ENCODE measurements at regions not wholly inside any gene's neighbourhood (a gene's known extent, or its start where the extent isn't known, plus 50 kb on each side); places are given as distances from the start of the nearest gene placed in this dataset.

- FAIRE-seq (no peak), ATAC-seq (no peak), DNase-seq (ENCODE audit: low spot score) (no peak)
- H3K4me2 ChIP-seq (ENCODE audit: low read depth, low read length): no peak overlapping the region
- no peaks in the 10 kb centered on the region for H4K20me1 ChIP-seq (ENCODE audit: insufficient read depth, low read length)
- H3K4me1 ChIP-seq (ENCODE audit: insufficient read depth, low read length): no peaks in the 10 kb centered on the region
- no peak overlapping the region for H3K4me3 ChIP-seq (replicated peaks in 1 of 3; ENCODE audit: insufficient read depth in 1 of 3, low read depth in 2 of 3, low read length in 3 of 3)
- in situ Hi-C loops (cut with HindIII; ENCODE audit: extremely low pct_ligation_motif_present, low pct_unique_long_range_greater_than_20kb): no loop called here
- WGBS (ENCODE audit: low lambda C conversion rate): 33% methylated on average over 2 of the region's 2 CpGs
- intact Hi-C loops (cut with micrococcal nuclease; ENCODE audit: unreplicated experiment): no loop called here
- H3K9ac ChIP-seq (ENCODE audit: insufficient read depth, low read depth, low read length): no peak overlapping the region
- H3K27me3 ChIP-seq (ENCODE audit: control insufficient read depth in 1 of 2, insufficient read depth in 2 of 2, low read length in 2 of 2): peaks cover 0 to 5% of the 10 kb centered on the region in 2 experiments; a peak in 2 of 5 replicates
- H3K36me3 ChIP-seq (replicated peaks in 1 of 2; ENCODE audit: control insufficient read depth in 1 of 2, insufficient read depth in 2 of 2, low read length in 2 of 2): no peaks in the 10 kb centered on the region
- ChIA-PET CTCF (ENCODE audit: low intra/inter-chr PET ratio, low total read pairs) (no interaction called here), POLR2A (no interaction called here)
- no peak overlapping the region for H2AFZ ChIP-seq (ENCODE audit: low read length)
- BruUV-seq (replicated peaks): no TSS peak
- no peaks in the 10 kb centered on the region for H3K9me3 ChIP-seq (ENCODE audit: low read length)
- no peaks in the 10 kb centered on the region for H3K79me2 ChIP-seq (ENCODE audit: insufficient read depth, low read length)
- H3K27ac ChIP-seq (ENCODE audit: extremely low read length, insufficient read depth, low read length): no peak overlapping the region
- no peak for TF ChIP-seq POGK (CRISPR knock-in tag; conservative IDR thresholded peaks at IDR 0.05)
- TF ChIP-seq CAMTA2 (CRISPR knock-in tag; IDR thresholded peaks at IDR 0.05; ENCODE audit: borderline replicate concordance): no peak
- TF ChIP-seq HOMEZ (CRISPR knock-in tag; IDR thresholded peaks at IDR 0.05; ENCODE audit: low read depth): no peak
- TF ChIP-seq IRX3 (CRISPR knock-in tag; IDR thresholded peaks at IDR 0.05; ENCODE audit: borderline replicate concordance, low read depth): no peak
- no peak for TF ChIP-seq FOXA3 (CRISPR knock-in tag; IDR thresholded peaks at IDR 0.05)
- no peak for TF ChIP-seq ZNF367 (CRISPR knock-in tag; IDR thresholded peaks at IDR 0.05; ENCODE audit: borderline replicate concordance)
- no peak for TF ChIP-seq PRDM15 (CRISPR knock-in tag; IDR thresholded peaks at IDR 0.05)
- no peak for TF ChIP-seq RELA (CRISPR knock-in tag; IDR thresholded peaks at IDR 0.05)
- no peak for TF ChIP-seq ATF7-NPFF (CRISPR knock-in tag; IDR thresholded peaks at IDR 0.05; ENCODE audit: low read depth)
- TF ChIP-seq MYNN (CRISPR knock-in tag; IDR thresholded peaks at IDR 0.05; ENCODE audit: low read depth): no peak
- TF ChIP-seq ZNF180 (CRISPR knock-in tag; IDR thresholded peaks at IDR 0.05; ENCODE audit: borderline replicate concordance, low read depth): no peak
- no peak for TF ChIP-seq ZBTB7A (CRISPR knock-in tag; IDR thresholded peaks at IDR 0.05)
- TF ChIP-seq NFAT5 (CRISPR knock-in tag; IDR thresholded peaks at IDR 0.05): no peak
Measured at GRCh38 chr5:171657473-171657872, 128.1 kb upstream of the SMIM23 start.

All from HepG2 (cell line).